IPS-15b (cell line): ENCODE measurements at regions not wholly inside any gene's neighbourhood (a gene's known extent, or its start where the extent isn't known, plus 50 kb on each side); places are given as distances from the start of the nearest gene placed in this dataset.

Experiments used
- H3K27me3 ChIP-seq: one replicate; pipeline ENCODE4 v1.6.1; 2013; ENCODE audit warnings: low read length; ENCODE audit not compliant: control insufficient read depth, insufficient read depth
- H3K36me3 ChIP-seq: one replicate; pipeline ENCODE4 v1.6.1; 2013; ENCODE audit warnings: low read length; ENCODE audit not compliant: control insufficient read depth, insufficient read depth
- H3K4me1 ChIP-seq: one replicate; pipeline ENCODE4 v1.6.1; 2013; ENCODE audit warnings: mild to moderate bottlenecking, low read length; ENCODE audit not compliant: control insufficient read depth, insufficient read depth
- H3K4me3 ChIP-seq: one replicate; pipeline ENCODE4 v1.5.1; 2013; ENCODE audit warnings: low read depth, low read length
- H3K9ac ChIP-seq: one replicate; pipeline ENCODE4 v1.6.1; 2013; ENCODE audit warnings: low read depth, mild to moderate bottlenecking, low read length
- H3K9me3 ChIP-seq: one replicate; pipeline ENCODE4 v1.6.1; 2013; ENCODE audit warnings: mild to moderate bottlenecking, low read length; ENCODE audit not compliant: control insufficient read depth, insufficient read depth

DNA sequence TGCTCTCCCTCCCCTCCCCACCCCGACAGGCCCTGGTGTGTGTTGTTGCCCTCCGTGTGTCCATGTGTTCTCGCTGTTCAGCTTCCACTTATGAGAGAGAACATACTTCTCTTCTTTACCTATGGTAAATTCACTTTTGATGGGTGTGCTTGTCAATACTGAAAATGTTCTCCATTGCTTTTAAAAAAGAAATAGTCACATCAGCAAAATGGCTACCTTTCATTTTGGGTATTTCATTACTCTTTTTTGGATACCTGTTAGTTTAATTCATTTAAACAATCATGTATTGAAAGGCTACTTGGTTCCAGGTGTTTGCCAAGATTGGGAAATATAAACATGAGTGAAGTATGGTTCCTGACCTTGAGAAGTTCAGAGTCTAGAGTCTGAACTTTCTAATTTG lies 107.4 kb upstream of the PITX2 start:
- no peak overlapping the region for H3K4me3 ChIP-seq
- no peak overlapping the region for H3K9ac ChIP-seq

GRCh38 chr4:110733901-110734300 lies 111.0 kb upstream of the PITX2 start:
- Histone ChIP-seq H3K27me3 (no peaks in the 10 kb centered on the region), H3K36me3 (no peaks in the 10 kb centered on the region), H3K9me3 (no peaks in the 10 kb centered on the region), H3K9ac (no peak overlapping the region), H3K4me1 (no peaks in the 10 kb centered on the region), H3K4me3 (no peak overlapping the region)

More for the DNA sequence above, 107.4 kb upstream of the PITX2 start:
- no peaks in the 10 kb centered on the region for H3K36me3 ChIP-seq
- H3K4me1 ChIP-seq = no peaks in the 10 kb centered on the region
- H3K27me3 ChIP-seq = no peaks in the 10 kb centered on the region
- no peaks in the 10 kb centered on the region for H3K9me3 ChIP-seq

DNA sequence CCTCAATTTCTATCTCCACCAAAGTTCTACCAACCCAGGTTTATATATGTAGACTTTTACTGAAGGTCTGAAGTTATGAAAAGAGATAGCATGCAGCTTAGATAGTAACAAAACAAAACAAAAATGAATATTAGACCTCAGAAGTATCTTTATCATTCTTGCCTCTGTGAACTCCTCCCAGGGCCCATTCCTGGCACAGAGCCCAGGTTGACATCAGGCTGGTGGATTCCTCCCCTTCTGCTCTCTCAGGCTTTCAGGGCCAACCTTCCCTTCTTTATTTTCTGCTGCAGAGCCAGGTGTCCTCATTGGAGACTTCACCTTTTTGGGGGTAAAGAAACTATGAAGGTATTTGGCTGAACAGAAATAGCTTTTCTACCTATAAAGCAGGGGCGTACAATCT lies 112.8 kb upstream of the PITX2 start:
- Histone ChIP-seq H3K27me3 (no peaks in the 10 kb centered on the region), H3K9me3 (no peaks in the 10 kb centered on the region), H3K9ac (no peak overlapping the region), H3K36me3 (no peaks in the 10 kb centered on the region), H3K4me1 (no peaks in the 10 kb centered on the region), H3K4me3 (no peak overlapping the region)

DNA sequence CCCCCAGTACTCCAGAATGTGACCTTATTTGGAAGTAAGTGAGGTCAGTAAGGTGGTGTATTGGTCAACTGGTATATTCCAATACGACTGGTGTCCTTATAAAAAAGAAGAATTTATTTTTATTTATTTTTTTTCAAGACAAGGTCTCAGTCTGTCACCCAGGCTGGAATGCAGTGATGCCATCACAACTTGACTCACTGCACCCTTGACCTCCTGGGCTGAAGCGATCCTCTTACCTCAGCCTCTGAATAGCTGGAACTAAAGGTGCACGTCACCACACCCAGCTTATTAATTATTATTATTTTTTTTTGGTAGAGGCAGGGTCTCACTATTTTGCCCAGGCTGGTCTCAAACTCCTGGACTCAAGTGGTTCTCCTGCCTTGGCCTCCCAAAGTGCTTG lies 115.1 kb upstream of the PITX2 start:
- no peaks in the 10 kb centered on the region for H3K4me1 ChIP-seq
- no peak overlapping the region for H3K9ac ChIP-seq
- H3K36me3 ChIP-seq = no peaks in the 10 kb centered on the region
- no peaks in the 10 kb centered on the region for H3K27me3 ChIP-seq
- H3K9me3 ChIP-seq = no peaks in the 10 kb centered on the region
- no peak overlapping the region for H3K4me3 ChIP-seq

GRCh38 chr4:110742143-110742542 lies 119.3 kb upstream of the PITX2 start:
- no peaks in the 10 kb centered on the region for H3K4me1 ChIP-seq
- no peak overlapping the region for H3K4me3 ChIP-seq
- no peaks in the 10 kb centered on the region for H3K27me3 ChIP-seq
- no peak overlapping the region for H3K9ac ChIP-seq
- no peaks in the 10 kb centered on the region for H3K9me3 ChIP-seq
- no peaks in the 10 kb centered on the region for H3K36me3 ChIP-seq

GRCh38 chr4:110748071-110748470 lies 125.2 kb upstream of the PITX2 start:
- H3K4me3 ChIP-seq = no peak overlapping the region
- no peaks in the 10 kb centered on the region for H3K36me3 ChIP-seq
- no peaks in the 10 kb centered on the region for H3K27me3 ChIP-seq
- H3K9me3 ChIP-seq = no peaks in the 10 kb centered on the region
- H3K4me1 ChIP-seq = no peaks in the 10 kb centered on the region
- H3K9ac ChIP-seq = no peak overlapping the region

DNA sequence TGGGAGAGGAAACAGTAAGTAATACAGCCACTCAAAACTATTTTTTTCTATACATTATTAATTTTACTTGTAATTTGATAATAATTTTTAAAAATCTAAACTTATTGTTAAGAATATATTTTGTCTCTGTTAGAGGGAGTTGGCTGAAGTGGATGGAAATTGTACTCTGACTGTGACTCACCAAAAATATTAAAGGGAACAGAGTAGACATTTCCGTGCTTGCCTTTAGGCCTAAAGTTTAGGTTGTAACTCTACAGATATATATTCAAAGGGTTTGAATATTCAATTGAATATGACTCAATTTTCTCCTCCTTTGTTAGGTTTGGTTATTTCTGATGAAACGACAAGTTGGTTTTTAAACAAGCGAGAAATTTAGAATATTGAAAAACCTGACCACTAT lies 128.3 kb upstream of the PITX2 start:
- H3K4me1 ChIP-seq = no peaks in the 10 kb centered on the region
- H3K4me3 ChIP-seq = no peak overlapping the region
- H3K9me3 ChIP-seq = no peaks in the 10 kb centered on the region
- H3K36me3 ChIP-seq = no peaks in the 10 kb centered on the region
- no peaks in the 10 kb centered on the region for H3K27me3 ChIP-seq
- no peak overlapping the region for H3K9ac ChIP-seq

- H3K9me3 ChIP-seq = no peaks in the 10 kb centered on the region
- H3K4me3 ChIP-seq = no peak overlapping the region
- no peaks in the 10 kb centered on the region for H3K4me1 ChIP-seq
- H3K27me3 ChIP-seq = no peaks in the 10 kb centered on the region
- H3K9ac ChIP-seq = no peak overlapping the region
- H3K36me3 ChIP-seq = no peaks in the 10 kb centered on the region
Measured at GRCh38 chr4:110751986-110752385, 129.1 kb upstream of the PITX2 start.

DNA sequence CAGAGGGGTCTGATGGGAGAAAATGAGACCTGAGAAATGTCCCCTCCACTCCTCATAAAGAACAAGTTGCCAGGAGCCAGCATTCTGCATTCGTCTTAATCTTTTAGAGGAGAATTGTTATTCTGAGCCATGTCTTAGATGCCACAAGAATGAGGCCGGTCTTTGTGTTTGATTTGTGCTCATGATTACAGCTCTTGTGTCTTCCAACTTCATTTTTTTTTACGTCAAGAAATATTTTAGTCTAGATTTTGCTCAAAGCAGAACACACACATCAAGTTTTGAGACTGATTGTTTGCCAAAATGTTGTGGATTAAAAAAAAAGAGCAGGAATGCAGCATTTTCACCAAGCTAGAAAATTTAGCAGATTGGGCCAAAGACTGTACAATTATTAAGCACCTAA lies 130.6 kb upstream of the PITX2 start:
- H3K9me3 ChIP-seq = no peaks in the 10 kb centered on the region
- H3K4me3 ChIP-seq = no peak overlapping the region
- H3K36me3 ChIP-seq = no peaks in the 10 kb centered on the region
- no peaks in the 10 kb centered on the region for H3K27me3 ChIP-seq
- H3K9ac ChIP-seq = no peak overlapping the region
- H3K4me1 ChIP-seq = no peaks in the 10 kb centered on the region

DNA sequence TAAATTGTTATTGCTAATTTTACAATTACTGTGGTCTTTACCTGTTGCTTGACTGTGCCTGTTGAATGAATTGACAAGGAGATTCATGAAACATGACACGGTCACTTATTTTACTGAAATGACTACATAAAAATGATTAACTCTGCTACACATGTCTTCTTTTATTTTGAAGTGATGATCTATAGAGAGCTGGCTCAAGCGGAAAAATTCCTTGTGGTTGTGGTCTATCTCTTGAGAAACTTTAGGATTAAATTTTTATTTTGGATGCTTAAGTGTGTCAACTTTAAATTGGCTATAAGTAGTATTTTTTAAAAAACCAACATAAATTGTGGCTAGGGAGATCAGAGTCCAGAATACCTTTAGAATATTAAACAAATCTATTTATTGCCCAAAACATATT lies 131.8 kb upstream of the PITX2 start:
- Histone ChIP-seq H3K4me3 (no peak overlapping the region), H3K36me3 (no peaks in the 10 kb centered on the region), H3K4me1 (no peaks in the 10 kb centered on the region)

GRCh38 chr4:110769578-110769977 lies 146.7 kb upstream of the PITX2 start:
- no peaks in the 10 kb centered on the region for H3K4me1 ChIP-seq
- no peaks in the 10 kb centered on the region for H3K27me3 ChIP-seq
- H3K9me3 ChIP-seq = no peaks in the 10 kb centered on the region
- no peaks in the 10 kb centered on the region for H3K36me3 ChIP-seq
- no peak overlapping the region for H3K4me3 ChIP-seq
- no peak overlapping the region for H3K9ac ChIP-seq

More for the DNA sequence above, 131.8 kb upstream of the PITX2 start:
- H3K27me3 ChIP-seq = no peaks in the 10 kb centered on the region
- H3K9ac ChIP-seq = no peak overlapping the region
- no peaks in the 10 kb centered on the region for H3K9me3 ChIP-seq

DNA sequence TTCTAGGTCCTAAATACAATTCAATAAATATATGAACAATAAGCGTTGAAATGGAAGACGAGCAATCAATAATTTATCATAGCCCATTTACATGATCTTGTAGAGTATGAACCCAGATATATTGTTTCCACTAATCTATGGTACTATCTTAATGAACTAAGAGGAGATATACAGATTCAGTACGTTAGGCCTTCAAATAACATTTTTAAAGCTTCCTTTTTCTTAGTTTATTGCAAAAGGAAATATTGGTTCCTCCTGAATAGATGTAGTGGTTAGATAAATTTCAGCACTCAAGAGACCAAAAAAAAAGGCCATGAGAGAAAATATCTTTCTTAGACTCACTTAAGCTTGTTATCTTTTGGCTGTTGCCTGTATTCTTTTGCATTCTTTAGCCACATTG lies 147.5 kb upstream of the PITX2 start:
- H3K4me3 ChIP-seq = no peak overlapping the region
- no peak overlapping the region for H3K9ac ChIP-seq
- H3K9me3 ChIP-seq = no peaks in the 10 kb centered on the region
- no peaks in the 10 kb centered on the region for H3K36me3 ChIP-seq
- no peaks in the 10 kb centered on the region for H3K27me3 ChIP-seq
- H3K4me1 ChIP-seq = no peaks in the 10 kb centered on the region

DNA sequence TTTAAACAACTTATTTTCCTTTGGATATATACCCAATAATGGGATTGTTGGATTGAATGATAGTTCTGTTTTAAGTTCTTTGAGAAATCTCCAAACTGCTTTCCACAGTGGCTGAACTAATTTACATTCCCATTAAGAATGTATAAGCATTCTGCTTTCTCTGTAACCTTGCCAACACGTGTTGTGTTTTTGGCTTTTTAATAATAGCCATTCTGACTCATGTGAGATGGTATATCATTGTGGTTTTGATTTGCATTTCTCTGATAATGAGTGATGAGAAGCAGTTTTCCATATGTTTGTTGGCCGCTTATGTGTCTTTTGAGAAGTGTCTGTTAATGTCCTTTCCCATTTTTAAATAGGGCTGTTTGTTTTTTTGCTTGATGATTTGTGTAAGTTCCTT lies 155.6 kb upstream of the PITX2 start:
- H3K4me1 ChIP-seq = no peaks in the 10 kb centered on the region
- H3K27me3 ChIP-seq = no peaks in the 10 kb centered on the region
- no peak overlapping the region for H3K4me3 ChIP-seq
- no peak overlapping the region for H3K9ac ChIP-seq
- H3K9me3 ChIP-seq = no peaks in the 10 kb centered on the region
- H3K36me3 ChIP-seq = no peaks in the 10 kb centered on the region
